SU-DHL-6 (cell line): ENCODE measurements at regions not wholly inside any gene's neighbourhood (a gene's known extent, or its start where the extent isn't known, plus 50 kb on each side); places are given as distances from the start of the nearest gene placed in this dataset.

Experiments used
- CTCF ChIP-seq: fragments of 200-600 bp; sonication (generic); IDR thresholded peaks from one replicate; pipeline ENCODE4 v1.5.1; 2017; ENCODE audit warnings: antibody characterized with exemption, mild to moderate bottlenecking, low read length, moderate library complexity; ENCODE audit not compliant: insufficient read depth, poor library complexity, severe bottlenecking
- EZH2phosphoT487 ChIP-seq: fragments of 200-600 bp; sonication (generic), shearing (Covaris generic); conservative IDR thresholded peaks from 2 replicates; pipeline ENCODE4 v1.6.1; 2018; ENCODE audit warnings: mild to moderate bottlenecking, antibody characterized with exemption, low read length, moderate library complexity, mixed read lengths

- TF ChIP-seq CTCF = no peak
- no peak for TF ChIP-seq EZH2phosphoT487
These were observed 363.1 kb downstream of the PLPP3 start for GRCh38 chr1:56216218-56216617.
